GM23338 (cell line): ENCODE measurements at regions not wholly inside any gene's neighbourhood (a gene's known extent, or its start where the extent isn't known, plus 50 kb on each side); places are given as distances from the start of the nearest gene placed in this dataset.

ENCODE experiments used
- ATAC-seq: fragments of 200-7000 bp; cut with Tn5 transposase; 3 replicates; pipeline ENCODE4 v1.9.1; 2020
- DNase-seq: peaks from one replicate; pipeline ENCODE4 v3.0.0-alpha.2; 2015; ENCODE audit warnings: low spot score
- H2AFZ ChIP-seq: fragments of 200-600 bp; sonication (generic); 2 replicates; pipeline ENCODE4 v1.8.0; 2016; ENCODE audit warnings: antibody characterized with exemption, mild to moderate bottlenecking, moderate library complexity
- H3F3A ChIP-seq: fragments of 200-600 bp; sonication (generic); replicated peaks from 2 replicates; pipeline ENCODE4 v1.8.0; 2017; ENCODE audit warnings: antibody characterized with exemption, mixed run types, low read depth
- H3K27ac ChIP-seq: fragments of 200-600 bp; sonication (generic); 2 replicates; pipeline ENCODE4 v1.6.1; 2016; ENCODE audit warnings: low read depth
- H3K27me3 ChIP-seq: fragments of 200-600 bp; sonication (generic); 2 replicates; pipeline ENCODE4 v1.8.0; 2016; ENCODE audit warnings: mild to moderate bottlenecking, mixed run types, moderate library complexity; ENCODE audit not compliant: insufficient read depth
- H3K36me3 ChIP-seq: fragments of 200-600 bp; sonication (generic); 2 replicates; pipeline ENCODE4 v1.8.0; 2016; ENCODE audit warnings: mild to moderate bottlenecking; ENCODE audit not compliant: insufficient read depth
- H3K4me1 ChIP-seq: fragments of 200-600 bp; sonication (generic); 2 replicates; pipeline ENCODE4 v1.8.0; 2016; ENCODE audit warnings: mild to moderate bottlenecking, moderate library complexity; ENCODE audit not compliant: insufficient read depth
- H3K4me2 ChIP-seq: fragments of 200-600 bp; sonication (generic); 2 replicates; pipeline ENCODE4 v1.7.1; 2017; ENCODE audit warnings: mixed run types
- H3K4me3 ChIP-seq: fragments of 200-600 bp; sonication (generic); 2 replicates; pipeline ENCODE4 v1.6.1; 2016; ENCODE audit warnings: mixed run types
- H3K79me2 ChIP-seq: fragments of 200-600 bp; sonication (generic); replicated peaks from 2 replicates; pipeline ENCODE4 v1.8.0; 2017; ENCODE audit warnings: mild to moderate bottlenecking; ENCODE audit not compliant: insufficient read depth
- H3K9me2 ChIP-seq: fragments of 200-600 bp; sonication (generic); 2 replicates; pipeline ENCODE4 v1.8.0; 2017; ENCODE audit not compliant: insufficient read depth
- H4K20me1 ChIP-seq: fragments of 200-600 bp; sonication (generic); replicated peaks from 2 replicates; pipeline ENCODE4 v1.8.0; 2017; ENCODE audit warnings: mild to moderate bottlenecking; ENCODE audit not compliant: insufficient read depth
- H3K27ac Mint-ChIP-seq: 2 replicates; pipeline ENCODE4 v1.8.0; 2020; ENCODE audit warnings: inconsistent platforms, mild to moderate bottlenecking, moderate library complexity, mixed read lengths
- H3K27me3 Mint-ChIP-seq: 3 replicates; pipeline ENCODE4 v1.8.0; 2022; ENCODE audit warnings: low read depth, mild to moderate bottlenecking, moderate library complexity, mixed read lengths, inconsistent platforms; ENCODE audit not compliant: insufficient read depth, poor library complexity
- H3K36me3 Mint-ChIP-seq: 3 replicates; pipeline ENCODE4 v1.8.0; 2021; ENCODE audit warnings: low read depth, mild to moderate bottlenecking, inconsistent platforms, moderate library complexity, mixed read lengths
- H3K4me1 Mint-ChIP-seq: 3 replicates; pipeline ENCODE4 v1.8.0; 2020; ENCODE audit warnings: mild to moderate bottlenecking, inconsistent platforms, mixed read lengths
- H3K4me3 Mint-ChIP-seq: 3 replicates; pipeline ENCODE4 v1.8.0; 2021; ENCODE audit warnings: moderate library complexity, mild to moderate bottlenecking, inconsistent platforms, mixed read lengths
- H3K9me3 Mint-ChIP-seq: 3 replicates; pipeline ENCODE4 v1.8.0; 2020; ENCODE audit warnings: moderate library complexity, mild to moderate bottlenecking, inconsistent platforms, mixed read lengths
- CREB1 ChIP-seq: fragments of 250-450 bp; sonication (Bioruptor Pico); IDR thresholded peaks from 2 replicates; pipeline ENCODE4 v1.5.0; 2020; ENCODE audit warnings: low read depth, mild to moderate bottlenecking, moderate library complexity
- NANOG ChIP-seq: IDR thresholded peaks from 2 replicates; pipeline ENCODE4 v1.6.1; 2016; ENCODE audit warnings: antibody characterized with exemption, borderline replicate concordance
- POLR2AphosphoS5 ChIP-seq: IDR thresholded peaks from 2 replicates; pipeline ENCODE4 v1.6.1; 2016; ENCODE audit warnings: antibody characterized with exemption, low read depth
- REST ChIP-seq: IDR thresholded peaks from one replicate; pipeline ENCODE4 v1.6.1; 2018; ENCODE audit warnings: antibody characterized with exemption; ENCODE audit not compliant: unreplicated experiment
- STAT1 ChIP-seq: IDR thresholded peaks from one replicate; pipeline ENCODE4 v1.6.1; 2016; ENCODE audit warnings: antibody characterized with exemption; ENCODE audit not compliant: unreplicated experiment
- ZNF331 ChIP-seq: fragments of 250-450 bp; sonication (Bioruptor Pico); IDR thresholded peaks from 2 replicates; pipeline ENCODE4 v1.5.0; 2020; ENCODE audit warnings: low read depth, mild to moderate bottlenecking, moderate library complexity
- TF ChIP-seq, protein P1 (sequence below): fragments of 250-450 bp; sonication (Bioruptor Pico); IDR thresholded peaks from 2 replicates; pipeline ENCODE4 v1.5.0; 2020; ENCODE audit warnings: mild to moderate bottlenecking, moderate library complexity
- TF ChIP-seq, protein P2 (sequence below): IDR thresholded peaks from 2 replicates; pipeline ENCODE4 v1.6.1; 2016; ENCODE audit warnings: antibody characterized with exemption

- no peaks in the 10 kb centered on the region for H3K79me2 ChIP-seq
- no peaks in the 10 kb centered on the region for H4K20me1 ChIP-seq
- no peaks in the 10 kb centered on the region for H3K36me3 ChIP-seq
- Mint-ChIP-seq H3K27me3 (no peaks in the 10 kb centered on the region), H3K4me1 (peaks cover 6% of the 10 kb centered on the region; the same call in 2 of the 3 replicates), H3K36me3 (no peaks in the 10 kb centered on the region), H3K4me3 (no peak overlapping the region), H3K9me3 (no peaks in the 10 kb centered on the region), H3K27ac (no peak overlapping the region)
- H2AFZ ChIP-seq: no peak overlapping the region
- H3K27me3 ChIP-seq: no peaks in the 10 kb centered on the region
- no peak overlapping the region for H3K4me3 ChIP-seq
- H3K4me2 ChIP-seq: no peak overlapping the region
- no peak for ATAC-seq
- H3K4me1 ChIP-seq: no peaks in the 10 kb centered on the region
- peaks cover 12% of the 10 kb centered on the region for H3K9me2 ChIP-seq
- DNase-seq: peak; percentile 9
- H3K27ac ChIP-seq: no peak overlapping the region
- TF ChIP-seq, protein P1, sequence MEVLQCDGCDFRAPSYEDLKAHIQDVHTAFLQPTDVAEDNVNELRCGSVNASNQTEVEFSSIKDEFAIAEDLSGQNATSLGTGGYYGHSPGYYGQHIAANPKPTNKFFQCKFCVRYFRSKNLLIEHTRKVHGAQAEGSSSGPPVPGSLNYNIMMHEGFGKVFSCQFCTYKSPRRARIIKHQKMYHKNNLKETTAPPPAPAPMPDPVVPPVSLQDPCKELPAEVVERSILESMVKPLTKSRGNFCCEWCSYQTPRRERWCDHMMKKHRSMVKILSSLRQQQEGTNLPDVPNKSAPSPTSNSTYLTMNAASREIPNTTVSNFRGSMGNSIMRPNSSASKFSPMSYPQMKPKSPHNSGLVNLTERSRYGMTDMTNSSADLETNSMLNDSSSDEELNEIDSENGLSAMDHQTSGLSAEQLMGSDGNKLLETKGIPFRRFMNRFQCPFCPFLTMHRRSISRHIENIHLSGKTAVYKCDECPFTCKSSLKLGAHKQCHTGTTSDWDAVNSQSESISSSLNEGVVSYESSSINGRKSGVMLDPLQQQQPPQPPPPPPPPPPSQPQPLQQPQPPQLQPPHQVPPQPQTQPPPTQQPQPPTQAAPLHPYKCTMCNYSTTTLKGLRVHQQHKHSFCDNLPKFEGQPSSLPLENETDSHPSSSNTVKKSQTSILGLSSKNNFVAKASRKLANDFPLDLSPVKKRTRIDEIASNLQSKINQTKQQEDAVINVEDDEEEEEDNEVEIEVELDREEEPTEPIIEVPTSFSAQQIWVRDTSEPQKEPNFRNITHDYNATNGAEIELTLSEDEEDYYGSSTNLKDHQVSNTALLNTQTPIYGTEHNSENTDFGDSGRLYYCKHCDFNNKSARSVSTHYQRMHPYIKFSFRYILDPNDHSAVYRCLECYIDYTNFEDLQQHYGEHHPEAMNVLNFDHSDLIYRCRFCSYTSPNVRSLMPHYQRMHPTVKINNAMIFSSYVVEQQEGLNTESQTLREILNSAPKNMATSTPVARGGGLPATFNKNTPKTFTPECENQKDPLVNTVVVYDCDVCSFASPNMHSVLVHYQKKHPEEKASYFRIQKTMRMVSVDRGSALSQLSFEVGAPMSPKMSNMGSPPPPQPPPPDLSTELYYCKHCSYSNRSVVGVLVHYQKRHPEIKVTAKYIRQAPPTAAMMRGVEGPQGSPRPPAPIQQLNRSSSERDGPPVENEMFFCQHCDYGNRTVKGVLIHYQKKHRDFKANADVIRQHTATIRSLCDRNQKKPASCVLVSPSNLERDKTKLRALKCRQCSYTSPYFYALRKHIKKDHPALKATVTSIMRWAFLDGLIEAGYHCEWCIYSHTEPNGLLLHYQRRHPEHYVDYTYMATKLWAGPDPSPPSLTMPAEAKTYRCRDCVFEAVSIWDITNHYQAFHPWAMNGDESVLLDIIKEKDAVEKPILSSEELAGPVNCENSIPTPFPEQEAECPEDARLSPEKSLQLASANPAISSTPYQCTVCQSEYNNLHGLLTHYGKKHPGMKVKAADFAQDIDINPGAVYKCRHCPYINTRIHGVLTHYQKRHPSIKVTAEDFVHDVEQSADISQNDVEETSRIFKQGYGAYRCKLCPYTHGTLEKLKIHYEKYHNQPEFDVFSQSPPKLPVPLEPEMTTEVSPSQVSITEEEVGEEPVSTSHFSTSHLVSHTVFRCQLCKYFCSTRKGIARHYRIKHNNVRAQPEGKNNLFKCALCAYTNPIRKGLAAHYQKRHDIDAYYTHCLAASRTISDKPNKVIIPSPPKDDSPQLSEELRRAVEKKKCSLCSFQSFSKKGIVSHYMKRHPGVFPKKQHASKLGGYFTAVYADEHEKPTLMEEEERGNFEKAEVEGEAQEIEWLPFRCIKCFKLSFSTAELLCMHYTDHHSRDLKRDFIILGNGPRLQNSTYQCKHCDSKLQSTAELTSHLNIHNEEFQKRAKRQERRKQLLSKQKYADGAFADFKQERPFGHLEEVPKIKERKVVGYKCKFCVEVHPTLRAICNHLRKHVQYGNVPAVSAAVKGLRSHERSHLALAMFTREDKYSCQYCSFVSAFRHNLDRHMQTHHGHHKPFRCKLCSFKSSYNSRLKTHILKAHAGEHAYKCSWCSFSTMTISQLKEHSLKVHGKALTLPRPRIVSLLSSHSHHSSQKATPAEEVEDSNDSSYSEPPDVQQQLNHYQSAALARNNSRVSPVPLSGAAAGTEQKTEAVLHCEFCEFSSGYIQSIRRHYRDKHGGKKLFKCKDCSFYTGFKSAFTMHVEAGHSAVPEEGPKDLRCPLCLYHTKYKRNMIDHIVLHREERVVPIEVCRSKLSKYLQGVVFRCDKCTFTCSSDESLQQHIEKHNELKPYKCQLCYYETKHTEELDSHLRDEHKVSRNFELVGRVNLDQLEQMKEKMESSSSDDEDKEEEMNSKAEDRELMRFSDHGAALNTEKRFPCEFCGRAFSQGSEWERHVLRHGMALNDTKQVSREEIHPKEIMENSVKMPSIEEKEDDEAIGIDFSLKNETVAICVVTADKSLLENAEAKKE (CRISPR knock-in tag): no peak
- no peak for TF ChIP-seq ZNF331 (CRISPR knock-in tag)
- TF ChIP-seq POLR2AphosphoS5: no peak
- TF ChIP-seq REST: no peak
- TF ChIP-seq CREB1 (CRISPR knock-in tag): no peak
- TF ChIP-seq NANOG: no peak
- TF ChIP-seq STAT1: no peak
- TF ChIP-seq, protein P2, sequence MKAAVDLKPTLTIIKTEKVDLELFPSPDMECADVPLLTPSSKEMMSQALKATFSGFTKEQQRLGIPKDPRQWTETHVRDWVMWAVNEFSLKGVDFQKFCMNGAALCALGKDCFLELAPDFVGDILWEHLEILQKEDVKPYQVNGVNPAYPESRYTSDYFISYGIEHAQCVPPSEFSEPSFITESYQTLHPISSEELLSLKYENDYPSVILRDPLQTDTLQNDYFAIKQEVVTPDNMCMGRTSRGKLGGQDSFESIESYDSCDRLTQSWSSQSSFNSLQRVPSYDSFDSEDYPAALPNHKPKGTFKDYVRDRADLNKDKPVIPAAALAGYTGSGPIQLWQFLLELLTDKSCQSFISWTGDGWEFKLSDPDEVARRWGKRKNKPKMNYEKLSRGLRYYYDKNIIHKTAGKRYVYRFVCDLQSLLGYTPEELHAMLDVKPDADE: no peak
- H3F3A ChIP-seq: no peaks in the 10 kb centered on the region
Observed at GRCh38 chr3:68056556-68056955, 402.1 kb upstream of the SUCLG2 start.
